ENCODE measurements at regions not wholly inside any gene's neighbourhood (a gene's known extent, or its start where the extent isn't known, plus 50 kb on each side); places are given as distances from the start of the nearest gene placed in this dataset.

DNA sequence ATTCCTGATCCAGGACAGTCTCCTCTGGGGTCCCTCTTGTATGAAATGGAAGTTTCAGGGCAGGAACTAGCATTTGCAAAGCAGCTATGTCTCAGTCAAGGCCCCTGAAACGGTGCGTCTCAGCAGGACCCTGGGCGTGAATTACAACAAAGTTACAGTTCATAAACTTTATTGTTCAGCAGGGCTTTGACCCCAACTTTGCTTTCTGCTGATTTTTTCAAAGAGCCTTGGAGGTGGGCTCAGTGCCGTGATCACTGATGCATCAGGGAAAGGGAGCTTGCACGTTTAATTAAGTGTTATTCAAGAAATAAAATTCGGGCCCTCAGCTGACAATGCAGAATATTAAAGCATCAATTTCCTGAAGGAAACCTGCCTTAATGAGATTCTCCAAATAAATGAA is 260.1 kb upstream of the C16orf82 start:
- no peak for DNase-seq
- no peaks in the 10 kb centered on the region for H3K36me3 Mint-ChIP-seq (ENCODE audit: low read depth)
- no peak overlapping the region for H3K27ac Mint-ChIP-seq
- no peak overlapping the region for H3K4me3 Mint-ChIP-seq
- ChIA-PET CTCF (no interaction called here), POLR2A (no interaction called here)
- TF ChIP-seq, protein P1, sequence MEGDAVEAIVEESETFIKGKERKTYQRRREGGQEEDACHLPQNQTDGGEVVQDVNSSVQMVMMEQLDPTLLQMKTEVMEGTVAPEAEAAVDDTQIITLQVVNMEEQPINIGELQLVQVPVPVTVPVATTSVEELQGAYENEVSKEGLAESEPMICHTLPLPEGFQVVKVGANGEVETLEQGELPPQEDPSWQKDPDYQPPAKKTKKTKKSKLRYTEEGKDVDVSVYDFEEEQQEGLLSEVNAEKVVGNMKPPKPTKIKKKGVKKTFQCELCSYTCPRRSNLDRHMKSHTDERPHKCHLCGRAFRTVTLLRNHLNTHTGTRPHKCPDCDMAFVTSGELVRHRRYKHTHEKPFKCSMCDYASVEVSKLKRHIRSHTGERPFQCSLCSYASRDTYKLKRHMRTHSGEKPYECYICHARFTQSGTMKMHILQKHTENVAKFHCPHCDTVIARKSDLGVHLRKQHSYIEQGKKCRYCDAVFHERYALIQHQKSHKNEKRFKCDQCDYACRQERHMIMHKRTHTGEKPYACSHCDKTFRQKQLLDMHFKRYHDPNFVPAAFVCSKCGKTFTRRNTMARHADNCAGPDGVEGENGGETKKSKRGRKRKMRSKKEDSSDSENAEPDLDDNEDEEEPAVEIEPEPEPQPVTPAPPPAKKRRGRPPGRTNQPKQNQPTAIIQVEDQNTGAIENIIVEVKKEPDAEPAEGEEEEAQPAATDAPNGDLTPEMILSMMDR (IDR thresholded peaks at IDR 0.05) = no peak
- no peaks in the 10 kb centered on the region for H3K9me3 Mint-ChIP-seq
- no peaks in the 10 kb centered on the region for H3K4me1 Mint-ChIP-seq
- intact Hi-C loops (cut with micrococcal nuclease) = no loop called here
- H3K27me3 Mint-ChIP-seq = peaks cover 4% of the 10 kb centered on the region
- no peak for ATAC-seq (ENCODE audit: low read depth)

DNA sequence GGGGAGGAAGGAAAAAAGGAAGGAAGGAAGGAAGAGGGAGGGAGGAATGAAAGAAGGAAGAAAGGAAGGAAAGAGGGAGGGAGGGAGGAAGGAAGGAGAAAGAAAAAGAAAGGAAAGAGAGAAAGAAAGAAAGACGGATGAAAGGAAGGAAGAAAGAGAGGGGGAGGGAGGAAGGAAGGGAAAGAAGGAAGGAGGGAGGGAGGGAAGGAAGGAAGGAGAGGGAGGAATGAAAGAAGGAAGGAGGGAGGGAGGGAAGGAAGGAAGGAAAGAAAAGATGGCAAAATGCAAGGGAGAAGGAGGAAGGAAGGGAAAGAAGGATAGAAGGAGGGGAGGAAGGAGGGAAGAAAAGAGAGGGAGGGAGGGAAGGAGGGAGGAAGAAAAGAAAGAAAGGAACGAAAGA is 257.3 kb upstream of the C16orf82 start:
- intact Hi-C loops (cut with micrococcal nuclease) = no loop called here

DNA sequence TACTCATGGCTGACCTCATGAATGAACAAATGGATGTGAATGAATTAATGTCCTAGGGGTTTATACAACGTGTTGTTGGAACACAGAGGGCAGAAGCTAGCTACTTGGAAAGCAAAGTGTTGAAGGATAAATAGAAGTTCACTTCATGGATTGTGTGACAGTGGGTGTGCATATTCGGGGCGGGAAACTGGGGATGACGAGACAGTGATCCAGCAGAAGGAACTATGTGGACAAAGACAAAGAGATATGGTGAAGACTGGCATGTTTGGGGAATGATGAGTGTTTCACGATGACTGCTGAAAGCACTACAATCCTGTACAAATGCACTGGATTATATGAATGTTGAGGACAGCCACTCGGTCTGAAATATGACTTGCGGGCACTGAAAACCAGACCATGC is 250.5 kb upstream of the C16orf82 start:
- H3K9me3 Mint-ChIP-seq = no peaks in the 10 kb centered on the region
- ChIA-PET POLR2A (no interaction called here), CTCF (no interaction called here)
- TF ChIP-seq, protein P1 (IDR thresholded peaks at IDR 0.05) = no peak
- intact Hi-C loops (cut with micrococcal nuclease) = no loop called here
- H3K4me3 Mint-ChIP-seq = no peak overlapping the region
- H3K4me1 Mint-ChIP-seq = no peaks in the 10 kb centered on the region
- ATAC-seq (ENCODE audit: low read depth) (no peak), DNase-seq (no peak)
- H3K27ac Mint-ChIP-seq = no peak overlapping the region
- H3K27me3 Mint-ChIP-seq = no peaks in the 10 kb centered on the region
- no peaks in the 10 kb centered on the region for H3K36me3 Mint-ChIP-seq (ENCODE audit: low read depth)

More for the DNA sequence above, 257.3 kb upstream of the C16orf82 start:
- Mint-ChIP-seq H3K9me3 (no peaks in the 10 kb centered on the region), H3K27me3 (peaks cover 4% of the 10 kb centered on the region), H3K4me3 (no peak overlapping the region), H3K27ac (no peak overlapping the region), H3K4me1 (no peaks in the 10 kb centered on the region), H3K36me3 (ENCODE audit: low read depth) (no peaks in the 10 kb centered on the region)
- POLR2A ChIA-PET = no interaction called here
- CTCF ChIA-PET = no interaction called here
- DNase-seq = no peak
- TF ChIP-seq, protein P1 (IDR thresholded peaks at IDR 0.05) = no peak
- no peak for ATAC-seq (ENCODE audit: low read depth)

DNA sequence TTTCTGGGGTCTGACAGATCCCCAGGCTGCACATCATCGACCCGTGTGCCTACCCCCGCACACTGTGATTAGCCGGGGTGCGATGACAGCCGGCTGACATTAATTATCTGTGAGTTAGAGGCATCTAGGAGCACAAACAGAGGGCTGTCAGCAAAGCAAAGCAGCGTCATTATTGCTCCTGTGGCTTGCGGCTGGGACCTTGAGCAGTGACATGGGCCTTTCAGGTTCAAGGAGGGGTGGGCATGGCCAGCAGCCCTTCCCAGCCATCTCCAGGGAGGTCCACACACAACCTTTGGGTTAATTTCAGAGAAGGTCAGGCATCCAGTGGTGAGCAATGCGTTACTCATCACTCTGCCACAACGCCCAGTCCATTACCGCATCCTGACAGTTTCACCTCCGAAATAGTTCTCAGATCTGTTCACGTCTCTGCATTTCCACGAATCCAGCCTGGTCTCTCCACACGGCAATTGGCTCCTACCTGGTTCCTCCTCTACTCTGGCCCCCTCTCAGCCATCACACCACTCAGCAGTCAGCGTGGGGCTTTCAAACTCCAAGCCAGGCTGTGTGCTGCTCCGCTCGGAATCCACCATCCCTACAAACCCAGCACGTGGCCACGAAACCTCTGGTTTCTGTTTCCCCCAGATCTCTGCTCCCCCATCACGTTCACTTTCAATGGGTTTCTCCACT is 249.7 kb upstream of the C16orf82 start:
- DNase-seq (no peak), ATAC-seq (ENCODE audit: low read depth) (no peak)
- intact Hi-C loops (cut with micrococcal nuclease) = no loop called here

DNA sequence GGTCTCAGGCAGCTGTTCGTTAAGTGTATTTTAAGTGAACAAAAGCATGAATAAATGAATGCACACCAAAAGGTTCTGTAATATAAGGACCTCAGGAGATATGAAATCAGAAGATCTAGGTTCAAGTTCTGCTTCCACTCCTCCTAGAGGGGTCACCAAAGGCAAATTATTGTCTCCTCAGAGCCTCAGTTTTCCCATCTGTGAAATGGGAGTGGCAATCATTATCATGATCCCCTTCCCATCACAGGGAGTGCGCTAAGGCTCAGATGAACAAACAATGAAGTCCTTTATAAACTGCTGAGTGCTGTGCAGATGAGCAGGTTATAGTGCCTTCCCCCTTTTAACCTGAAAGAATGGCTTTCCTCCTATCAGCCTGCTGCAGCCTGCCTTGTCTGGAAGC is 248.3 kb upstream of the C16orf82 start:
- no peak overlapping the region for H3K27ac Mint-ChIP-seq
- intact Hi-C loops (cut with micrococcal nuclease) = no loop called here
- H3K4me1 Mint-ChIP-seq = no peaks in the 10 kb centered on the region
- ChIA-PET POLR2A (no interaction called here), CTCF (no interaction called here)
- no peak for DNase-seq
- TF ChIP-seq, protein P1 (IDR thresholded peaks at IDR 0.05) = no peak
- H3K27me3 Mint-ChIP-seq = no peaks in the 10 kb centered on the region
- no peaks in the 10 kb centered on the region for H3K36me3 Mint-ChIP-seq (ENCODE audit: low read depth)
- no peaks in the 10 kb centered on the region for H3K9me3 Mint-ChIP-seq
- no peak for ATAC-seq (ENCODE audit: low read depth)
- no peak overlapping the region for H3K4me3 Mint-ChIP-seq

More for the DNA sequence above, 249.7 kb upstream of the C16orf82 start:
- no peak overlapping the region for H3K4me3 Mint-ChIP-seq
- ChIA-PET CTCF (no interaction called here), POLR2A (no interaction called here)
- no peaks in the 10 kb centered on the region for H3K36me3 Mint-ChIP-seq (ENCODE audit: low read depth)
- no peaks in the 10 kb centered on the region for H3K27me3 Mint-ChIP-seq
- TF ChIP-seq, protein P1 (IDR thresholded peaks at IDR 0.05) = no peak
- no peaks in the 10 kb centered on the region for H3K9me3 Mint-ChIP-seq
- H3K27ac Mint-ChIP-seq = no peak overlapping the region
- no peaks in the 10 kb centered on the region for H3K4me1 Mint-ChIP-seq

Measured in activated B cell treated with CpG ODN at 0.5 μM for 24 hours (primary cell).